Activated naive CD4-positive, alpha-beta T cell treated with anti-CD3 and anti-CD28 coated beads, Interleukin-2, amount 50 U/mL, for 72 hours (primary cell): ENCODE measurements at regions not wholly inside any gene's neighbourhood (a gene's known extent, or its start where the extent isn't known, plus 50 kb on each side); places are given as distances from the start of the nearest gene placed in this dataset.
A peak's percentile ranks its signal among the peaks of the same experiment; 100 is the strongest.
"Not testable (repeated sequence)": the region's sequence is repeated elsewhere in the genome, so short reads cannot be mapped to it uniquely, and the experiment has no call there.

Source experiments
- ATAC-seq, 2 donors: fragments of 150-1000 bp; cut with Tn5 transposase; 2 replicates each; pipeline ENCODE4 v1.10.0; 2021; ENCODE audit warnings: mild to moderate bottlenecking in 2 of 2, moderate library complexity in 2 of 2
- DNase-seq, 2 donors: peaks; one replicate each; pipeline ENCODE4 v3.0.0; 2021 to 2022; ENCODE audit warnings: low spot score in 2 of 2
- H3K27ac Mint-ChIP-seq, 2 donors: one replicate each; pipeline ENCODE4 v1.8.0; 2022; ENCODE audit warnings: mild to moderate bottlenecking in 2 of 2, mixed read lengths in 2 of 2
- H3K36me3 Mint-ChIP-seq, 2 donors: one replicate each; pipeline ENCODE4 v1.8.0; 2022; ENCODE audit warnings: mixed read lengths in 2 of 2
- H3K9me3 Mint-ChIP-seq, 2 donors: one replicate each; pipeline ENCODE4 v1.8.0; 2022; ENCODE audit warnings: mixed read lengths in 2 of 2

DNA sequence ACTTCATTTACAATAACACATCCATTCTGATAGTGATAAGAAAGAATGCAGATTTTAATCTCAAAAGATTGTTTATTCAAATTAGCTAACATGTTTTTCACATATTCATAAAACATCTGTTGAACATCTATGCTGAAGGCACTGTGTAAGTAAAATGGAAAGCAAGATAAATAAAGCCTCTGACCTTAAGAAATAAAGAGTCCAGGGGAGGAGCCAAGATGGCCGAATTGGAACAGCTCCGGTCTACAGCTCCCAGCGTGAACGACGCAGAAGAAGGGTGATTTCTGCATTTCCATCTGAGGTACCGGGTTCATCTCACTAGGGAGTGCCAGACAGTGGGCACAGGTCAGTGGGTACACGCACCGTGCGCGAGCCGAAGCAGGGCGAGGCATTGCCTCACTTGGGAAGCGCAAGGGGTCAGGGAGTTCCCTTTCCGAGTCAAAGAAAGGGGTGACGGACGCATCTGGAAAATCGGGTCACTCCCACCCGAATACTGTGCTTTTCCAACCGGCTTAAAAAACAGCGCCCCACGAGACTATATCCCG lies 336.5 kb downstream of the CETN3 start:
- not testable (repeated sequence) for H3K9me3 Mint-ChIP-seq, H3K27ac Mint-ChIP-seq, ATAC-seq, H3K36me3 Mint-ChIP-seq, DNase-seq

DNA sequence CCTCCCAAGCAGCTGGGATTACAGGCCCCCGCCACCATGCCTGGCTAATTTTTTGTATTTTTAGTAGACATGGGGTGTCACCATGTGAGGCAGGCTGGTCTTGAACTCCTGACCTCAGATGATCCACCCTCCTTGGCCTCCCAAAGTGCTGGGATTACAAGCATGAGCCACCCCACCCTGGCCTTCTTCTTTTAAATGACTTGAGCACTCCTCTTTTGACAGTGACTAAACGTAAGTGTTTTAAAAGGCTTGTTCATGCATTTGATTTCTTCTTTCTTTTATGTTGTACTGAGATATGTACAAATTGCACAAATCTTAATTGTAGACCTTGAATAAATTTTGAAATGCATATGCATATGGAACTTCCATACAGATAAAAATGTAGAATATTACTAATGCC lies 337.9 kb downstream of the CETN3 start:
- Mint-ChIP-seq H3K27ac (no peak overlapping the region), H3K36me3 (peaks cover 0 to 5% of the 10 kb centered on the region in 2 donors), H3K9me3 (peaks cover 3 to 9% of the 10 kb centered on the region in 2 donors)
- no peak for ATAC-seq
- DNase-seq, result no peak

DNA sequence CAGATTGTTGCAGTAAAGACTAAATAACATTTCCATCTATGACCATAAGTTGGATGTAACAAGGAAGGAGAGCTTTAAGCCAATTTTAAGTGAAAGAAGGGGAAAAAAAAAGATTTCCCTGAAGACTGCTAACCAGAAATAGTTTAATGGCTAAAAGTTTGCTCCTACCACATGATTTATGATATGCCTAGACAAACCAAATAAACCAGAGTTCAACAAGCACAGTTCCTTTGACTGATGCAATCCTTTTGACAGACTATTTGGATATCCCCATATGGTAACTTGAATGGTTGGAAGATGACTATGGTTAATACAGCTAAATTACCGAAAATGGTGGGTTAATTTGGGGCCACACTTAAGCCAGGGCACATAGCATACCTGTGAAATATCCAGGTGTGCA lies 338.5 kb downstream of the CETN3 start:
- H3K27ac Mint-ChIP-seq, result no peak overlapping the region
- H3K36me3 Mint-ChIP-seq, result peaks cover 0 to 5% of the 10 kb centered on the region in 2 donors
- ATAC-seq (no peak), DNase-seq (no peak)
- peaks cover 6 to 11% of the 10 kb centered on the region in 2 donors for H3K9me3 Mint-ChIP-seq

DNA sequence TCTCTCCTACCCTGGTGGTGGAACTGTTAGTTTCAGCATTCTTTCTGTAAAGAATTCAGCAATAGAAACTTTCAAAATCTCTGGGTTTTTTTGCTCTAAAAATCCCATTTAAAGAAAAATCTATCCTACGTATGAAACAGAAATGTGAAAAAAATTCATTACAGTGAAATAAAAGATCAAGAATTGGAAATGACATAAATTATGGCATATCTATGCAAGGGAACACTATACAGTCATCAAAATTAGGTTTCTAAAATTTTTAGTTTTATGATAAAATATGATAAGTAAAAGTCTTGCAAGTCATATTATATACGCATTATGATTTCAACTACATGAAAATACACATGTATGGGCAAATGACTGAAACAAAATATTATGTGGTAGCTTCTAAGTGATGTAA lies 342.6 kb downstream of the CETN3 start:
- Mint-ChIP-seq H3K36me3 (no peaks in the 10 kb centered on the region), H3K27ac (no peak overlapping the region), H3K9me3 (peaks cover 3 to 5% of the 10 kb centered on the region in 2 donors)
- DNase-seq, result no peak
- ATAC-seq, result no peak

DNA sequence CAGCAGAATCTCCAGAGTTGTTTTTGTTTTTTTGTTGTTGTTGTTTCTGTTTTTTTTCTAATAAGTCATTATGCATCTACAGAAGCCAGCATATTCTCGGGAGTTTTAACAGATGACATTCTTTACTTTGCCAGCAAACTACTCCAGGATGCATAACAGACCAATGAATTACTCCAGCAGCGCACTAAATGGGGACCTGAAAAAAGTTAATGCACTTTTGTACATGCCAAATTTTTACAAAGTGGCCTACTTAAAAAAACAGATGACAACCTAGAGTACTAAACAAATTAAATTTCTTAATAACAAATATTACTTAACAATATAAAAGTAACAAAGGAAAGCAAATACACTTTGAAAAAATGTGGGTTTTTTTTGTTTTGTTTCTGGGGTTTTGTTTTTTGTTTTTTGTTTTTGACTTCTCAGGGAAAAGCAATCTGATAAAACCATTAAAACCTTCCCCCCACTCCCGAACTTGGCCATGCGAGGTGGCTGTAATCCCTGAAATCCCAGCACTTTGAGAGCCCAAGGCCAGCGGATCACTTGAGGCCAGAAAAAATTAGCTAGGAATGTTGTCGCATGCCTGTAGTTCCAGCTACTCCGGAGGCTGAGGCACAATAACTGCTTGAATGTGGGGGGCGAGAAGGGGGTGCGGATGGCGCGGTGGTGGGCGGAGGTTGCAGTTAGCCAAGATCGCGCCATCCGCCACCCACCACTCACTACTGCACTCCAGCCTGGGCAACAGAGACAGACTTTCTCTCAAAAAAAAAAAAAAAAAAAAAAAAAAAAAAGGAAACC lies 352.4 kb downstream of the CETN3 start:
- Mint-ChIP-seq H3K27ac (no peak overlapping the region), H3K36me3 (no peaks in the 10 kb centered on the region), H3K9me3 (peaks cover 8% of the 10 kb centered on the region in 2 donors)
- ATAC-seq, result no peak
- DNase-seq, result no peak

DNA sequence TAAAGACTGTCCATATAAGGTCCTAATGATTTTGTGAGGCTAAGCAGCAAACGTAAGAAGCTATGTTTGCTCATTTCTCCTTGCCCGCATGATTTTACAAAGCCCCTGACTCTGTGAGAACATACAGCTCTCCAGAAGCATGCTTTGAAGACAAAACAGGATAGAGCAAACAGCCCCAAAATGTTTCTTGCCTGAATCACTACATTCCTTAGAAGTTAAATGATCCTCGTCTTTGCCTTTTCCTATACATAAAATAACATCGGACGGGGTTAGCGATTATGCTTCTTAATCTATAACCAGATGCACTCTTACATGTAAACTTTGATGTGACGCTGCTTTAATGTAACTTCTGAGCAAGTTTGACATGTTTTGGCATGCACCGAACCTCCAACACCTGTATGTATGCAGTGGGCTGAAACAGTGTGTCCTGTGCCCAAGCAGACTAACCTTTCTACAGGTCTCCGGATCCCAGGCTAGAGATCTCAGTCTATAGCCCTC lies 353.7 kb downstream of the CETN3 start:
- ATAC-seq, result no peak
- H3K27ac Mint-ChIP-seq, result no peak overlapping the region
- H3K36me3 Mint-ChIP-seq, result no peaks in the 10 kb centered on the region
- no peak for DNase-seq
- peaks cover 3 to 4% of the 10 kb centered on the region in 2 donors for H3K9me3 Mint-ChIP-seq

DNA sequence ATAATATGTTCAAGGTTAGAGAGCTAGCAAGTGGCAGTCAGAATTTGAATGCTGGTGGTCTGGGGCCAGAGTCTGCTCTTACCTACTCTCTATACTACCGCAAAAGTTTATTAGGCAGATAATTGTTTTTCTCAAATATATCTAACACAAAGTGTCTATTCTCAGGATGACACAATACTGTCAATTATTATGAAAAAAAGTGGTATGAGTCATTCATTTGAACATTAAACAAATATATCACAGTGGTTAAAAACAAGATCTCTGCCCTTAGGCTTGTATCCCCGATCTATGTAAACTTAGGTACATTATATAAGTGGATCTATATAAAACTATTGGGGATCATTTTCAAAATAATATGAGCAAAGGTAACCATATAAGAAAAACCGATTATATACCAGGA lies 354.9 kb downstream of the CETN3 start:
- DNase-seq, result no peak
- H3K36me3 Mint-ChIP-seq, result no peaks in the 10 kb centered on the region
- no peak overlapping the region for H3K27ac Mint-ChIP-seq
- H3K9me3 Mint-ChIP-seq, result no peaks in the 10 kb centered on the region
- ATAC-seq, result no peak

DNA sequence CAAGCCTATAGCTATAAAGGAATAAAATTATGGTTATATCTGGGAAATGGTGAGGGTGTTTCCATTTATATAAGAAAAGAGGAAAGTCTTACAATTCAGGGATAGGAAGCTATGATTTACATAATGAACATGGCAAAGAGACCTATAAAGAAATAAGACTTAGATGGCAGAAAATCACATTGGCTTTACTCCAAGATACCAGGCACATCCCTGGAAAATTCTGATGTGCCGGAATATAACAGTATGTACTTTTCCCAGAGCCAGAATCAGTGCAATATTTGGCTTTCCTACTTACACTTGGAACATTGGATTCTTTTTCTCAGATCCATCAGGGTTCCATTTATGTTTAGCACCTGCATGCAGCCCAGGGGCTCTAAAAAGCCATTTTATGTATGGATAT lies 357.8 kb downstream of the CETN3 start:
- H3K9me3 Mint-ChIP-seq, result peaks cover 4% of the 10 kb centered on the region in 2 donors
- DNase-seq (no peak), ATAC-seq (no peak)
- no peak overlapping the region for H3K27ac Mint-ChIP-seq
- no peaks in the 10 kb centered on the region for H3K36me3 Mint-ChIP-seq

DNA sequence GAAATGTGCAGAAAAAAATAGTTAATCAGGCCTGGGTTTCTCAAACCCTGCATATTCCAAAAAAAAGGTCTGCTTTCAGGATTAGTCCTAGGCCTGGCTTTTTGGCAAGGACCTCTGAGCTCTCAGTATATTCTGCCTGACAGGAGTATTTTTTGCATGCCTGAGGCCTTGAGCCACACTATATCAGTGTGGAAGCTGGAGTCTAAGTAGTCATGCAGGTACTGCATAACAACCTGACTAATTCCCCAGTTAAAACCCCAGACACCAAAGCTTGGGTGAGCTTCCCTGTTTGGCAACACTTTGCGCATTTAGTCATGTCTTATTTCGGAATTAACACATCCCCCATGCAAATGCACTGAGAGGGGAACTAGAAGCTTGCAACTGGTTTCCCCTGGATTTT lies 359.5 kb downstream of the CETN3 start:
- Mint-ChIP-seq H3K27ac (no peak overlapping the region), H3K9me3 (peaks cover 4% of the 10 kb centered on the region in 2 donors), H3K36me3 (no peaks in the 10 kb centered on the region)
- DNase-seq (no peak), ATAC-seq (no peak)

DNA sequence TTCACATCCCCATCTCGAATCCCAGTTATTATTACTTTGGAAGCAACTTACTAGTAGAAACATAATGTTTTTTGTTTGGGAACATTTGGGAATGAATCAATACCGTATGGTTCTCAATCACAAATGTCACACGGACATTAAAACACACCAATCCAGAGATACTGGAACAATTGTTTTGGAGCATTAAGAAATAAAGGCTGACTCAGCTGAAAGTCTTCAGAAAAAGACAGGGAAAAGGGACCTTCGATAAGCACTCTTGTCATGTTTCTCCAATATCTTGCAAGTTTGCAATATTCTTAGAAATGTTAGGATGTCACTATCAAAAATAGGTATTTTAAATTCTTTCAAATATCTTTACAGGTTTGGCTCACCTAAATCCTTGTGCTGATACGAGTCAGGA lies 362.4 kb downstream of the CETN3 start:
- no peak for ATAC-seq
- DNase-seq, result no peak
- H3K9me3 Mint-ChIP-seq, result peaks cover 12 to 16% of the 10 kb centered on the region in 2 donors
- no peak overlapping the region for H3K27ac Mint-ChIP-seq
- H3K36me3 Mint-ChIP-seq, result peaks cover 0 to 6% of the 10 kb centered on the region in 2 donors

DNA sequence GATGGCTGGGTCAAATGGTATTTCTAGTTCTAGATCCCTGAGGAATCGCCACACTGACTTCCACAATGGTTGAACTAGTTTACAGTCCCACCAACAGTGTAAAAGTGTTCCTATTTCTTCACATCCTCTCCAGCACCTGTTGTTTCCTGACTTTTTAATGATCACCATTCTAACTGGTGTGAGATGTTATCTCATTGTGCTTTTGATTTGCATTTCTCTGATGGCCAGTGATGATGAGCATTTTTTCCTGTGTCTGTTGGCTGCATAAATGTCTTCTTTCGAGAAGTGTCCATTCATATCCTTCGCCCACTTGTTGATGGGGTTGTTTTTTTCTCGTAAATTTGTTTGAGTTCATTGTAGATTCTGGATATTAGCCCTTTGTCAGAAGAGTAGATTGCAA lies 369.5 kb downstream of the CETN3 start:
- not testable (repeated sequence) for DNase-seq

DNA sequence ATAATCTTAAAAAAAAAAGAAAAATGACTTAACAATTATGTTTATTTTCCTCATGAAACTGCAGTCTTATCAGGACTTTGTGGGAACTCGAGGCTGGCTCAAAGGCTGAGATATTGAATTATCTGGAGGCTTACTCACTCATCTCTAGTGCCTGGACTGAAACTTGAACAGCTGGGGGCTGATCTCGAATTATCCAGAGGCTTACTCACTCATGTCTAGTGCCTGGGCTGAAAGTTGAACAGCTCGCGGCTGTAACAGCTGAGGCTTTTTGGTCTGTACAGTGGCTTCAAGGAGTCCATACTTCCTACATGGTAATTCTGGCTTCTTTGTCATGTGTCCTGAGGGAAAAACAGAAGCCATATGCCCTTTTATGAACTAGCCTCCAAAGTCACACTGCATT lies 371.9 kb downstream of the CETN3 start:
- no peak for ATAC-seq
- H3K9me3 Mint-ChIP-seq, result peaks cover 36 to 42% of the 10 kb centered on the region in 2 donors
- peaks cover 4% of the 10 kb centered on the region in 2 donors for H3K36me3 Mint-ChIP-seq
- no peak overlapping the region for H3K27ac Mint-ChIP-seq
- DNase-seq, result no peak

More for the DNA sequence above, 369.5 kb downstream of the CETN3 start:
- ATAC-seq, H3K36me3 Mint-ChIP-seq, H3K27ac Mint-ChIP-seq: not testable (repeated sequence)
- peaks cover 24 to 28% of the 10 kb centered on the region in 2 donors for H3K9me3 Mint-ChIP-seq

DNA sequence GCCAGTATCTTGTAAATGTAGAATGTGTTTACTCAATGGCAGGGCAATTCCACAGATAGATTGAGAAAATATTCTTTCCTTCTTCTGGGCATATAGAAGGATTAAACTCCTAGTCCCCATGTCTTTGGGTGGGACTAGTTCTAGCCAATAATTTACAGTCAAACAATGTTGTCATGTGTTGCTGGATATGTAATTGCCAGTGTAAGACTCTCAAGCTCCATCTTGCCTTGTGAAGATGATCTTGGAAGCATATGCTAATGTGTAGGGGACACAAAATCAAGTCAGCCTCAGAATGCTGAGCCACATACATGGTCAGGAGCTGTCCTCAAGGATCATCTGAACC lies 386.9 kb downstream of the CETN3 start:
- Mint-ChIP-seq H3K27ac (no peak overlapping the region), H3K36me3 (no peaks in the 10 kb centered on the region), H3K9me3 (peaks cover 0 to 11% of the 10 kb centered on the region in 2 donors)
- DNase-seq, result no peak
- ATAC-seq, result no peak

DNA sequence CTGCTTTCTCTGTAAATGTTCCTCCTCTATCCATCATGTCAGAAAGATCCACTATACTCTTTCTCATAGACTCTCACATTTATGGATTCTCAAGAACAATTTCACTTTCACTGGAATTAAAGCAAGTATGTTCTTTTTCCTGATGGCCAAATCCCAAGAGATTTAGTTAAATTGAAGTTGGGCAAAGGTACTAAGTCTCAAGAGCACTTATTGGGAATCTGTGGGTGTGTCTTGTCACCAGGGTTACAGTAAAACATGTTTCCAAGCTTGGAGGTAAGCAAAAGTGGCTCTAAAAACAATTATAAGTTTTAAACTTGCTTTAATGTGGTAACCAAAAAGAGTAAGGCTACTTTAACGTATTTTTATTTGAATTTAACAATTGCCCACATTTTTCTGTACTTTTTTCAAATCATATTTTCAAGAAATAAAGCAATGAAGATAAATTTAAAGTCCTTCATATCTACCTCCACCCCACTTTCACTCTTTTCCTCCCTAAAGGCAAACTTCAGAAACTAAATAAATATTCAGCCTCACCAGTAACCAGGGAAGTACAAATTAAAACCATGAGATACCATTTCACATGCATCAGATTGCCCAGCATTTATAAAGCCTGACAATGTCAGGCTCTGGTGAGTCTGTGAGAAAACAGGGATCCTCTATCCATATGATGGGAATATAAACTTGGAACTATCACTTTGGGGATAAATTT lies 387.4 kb downstream of the CETN3 start:
- ATAC-seq (no peak), DNase-seq (no peak)
- H3K27ac Mint-ChIP-seq, result no peak overlapping the region
- H3K36me3 Mint-ChIP-seq, result no peaks in the 10 kb centered on the region
- H3K9me3 Mint-ChIP-seq, result peaks cover 0 to 8% of the 10 kb centered on the region in 2 donors

DNA sequence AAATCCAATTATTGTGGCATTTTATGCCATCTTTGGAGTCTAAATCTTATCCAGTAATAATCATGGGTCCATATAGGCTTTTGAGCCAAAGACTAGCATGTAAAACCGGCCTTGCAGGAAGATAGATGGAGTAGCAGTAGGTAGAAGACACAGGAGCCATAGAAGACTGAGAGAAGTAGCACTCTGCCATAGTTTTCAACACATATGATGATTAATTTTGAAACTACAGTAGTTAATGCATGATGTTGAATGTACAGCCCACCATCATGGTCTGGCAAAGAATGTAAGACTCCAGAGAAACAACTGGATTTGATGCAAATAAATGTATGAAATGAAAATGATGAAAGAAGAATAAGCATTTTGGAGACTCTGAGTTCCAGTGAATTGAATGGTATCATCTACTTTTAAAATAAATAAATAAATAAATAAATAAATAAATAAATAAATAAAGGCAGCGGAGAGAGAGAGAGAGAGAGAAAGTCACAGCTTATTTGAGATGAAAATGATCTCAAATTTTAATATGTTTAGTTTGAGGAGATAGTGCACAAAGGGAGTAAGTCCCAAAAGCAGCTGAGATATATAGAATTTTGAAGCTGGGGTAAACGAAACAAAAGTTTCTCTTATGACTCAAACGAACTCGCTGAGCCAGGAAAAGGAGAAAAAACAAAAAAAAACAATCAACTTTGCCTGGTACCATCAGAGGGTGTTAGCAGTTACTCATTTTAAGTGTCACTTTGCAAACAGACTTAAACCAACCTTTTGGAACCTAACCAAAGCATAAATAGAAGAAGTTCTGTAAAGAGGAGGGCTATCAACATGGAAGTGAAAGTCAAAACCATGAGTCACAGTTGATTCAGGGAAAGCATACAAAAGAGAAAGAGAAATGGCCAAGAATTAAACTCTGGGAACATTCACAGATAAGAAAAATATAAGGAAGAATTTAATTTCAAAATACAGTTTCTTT lies 388.7 kb downstream of the CETN3 start:
- ATAC-seq (peak in 1 of 2 donors; percentile 43), DNase-seq (no peak)
- Mint-ChIP-seq H3K36me3 (no peaks in the 10 kb centered on the region), H3K27ac (no peak overlapping the region), H3K9me3 (peaks cover 0 to 8% of the 10 kb centered on the region in 2 donors)

DNA sequence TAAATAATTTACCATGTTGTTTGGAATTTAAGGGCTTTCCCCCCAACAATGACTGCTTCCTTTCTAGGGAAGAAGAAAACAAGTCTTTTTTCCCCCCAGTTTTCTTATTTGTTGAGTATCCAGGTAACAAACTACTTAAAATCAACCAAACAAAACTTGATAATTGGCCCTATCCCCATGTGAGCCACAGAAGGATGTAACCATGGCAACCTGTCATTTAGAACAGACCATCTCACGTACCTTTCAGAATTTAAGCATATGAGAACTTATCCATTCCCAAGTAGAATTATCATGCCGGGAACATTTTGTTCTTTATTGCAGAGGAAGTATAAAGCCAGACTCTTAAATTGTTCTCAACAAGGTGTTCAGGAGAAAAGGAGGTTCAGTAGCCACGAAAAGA lies 392.3 kb downstream of the CETN3 start:
- H3K36me3 Mint-ChIP-seq, result no peaks in the 10 kb centered on the region
- H3K27ac Mint-ChIP-seq, result no peak overlapping the region
- H3K9me3 Mint-ChIP-seq, result peaks cover 8 to 14% of the 10 kb centered on the region in 2 donors
- ATAC-seq (no peak), DNase-seq (no peak)
